ENCODE measurements at regions not wholly inside any gene's neighbourhood (a gene's known extent, or its start where the extent isn't known, plus 50 kb on each side); places are given as distances from the start of the nearest gene placed in this dataset.

DNA sequence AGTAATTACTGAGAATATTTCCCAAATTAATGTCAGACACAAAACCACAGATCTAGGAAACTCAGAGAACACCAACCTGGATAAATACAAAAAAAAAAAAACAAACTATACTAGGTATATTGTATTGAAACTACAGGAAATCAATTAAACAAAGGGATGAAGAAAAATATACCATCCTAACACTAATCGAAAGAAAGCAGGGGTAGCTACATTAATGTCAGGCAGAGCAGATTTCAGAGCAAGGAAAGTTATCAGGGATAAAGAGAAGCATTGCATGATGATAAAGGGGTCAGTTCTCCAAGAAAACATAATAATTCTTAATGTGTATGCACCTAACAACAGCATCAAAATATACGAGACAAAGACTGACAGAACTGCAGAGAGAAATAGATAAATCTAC lies 89.9 kb downstream of the TOMM20 start:
- Histone ChIP-seq H3K27me3 (ENCODE audit: control insufficient read depth, extremely low read depth, insufficient read depth, low read length) (no peaks in the 10 kb centered on the region), H3K9me1 (ENCODE audit: control insufficient read depth, extremely low read depth, insufficient read depth, low read length) (no peaks in the 10 kb centered on the region), H3K9me3 (ENCODE audit: control insufficient read depth, low read depth, low read length) (no peaks in the 10 kb centered on the region), H3K36me3 (ENCODE audit: control insufficient read depth in 2 of 2, extremely low read depth in 1 of 2, insufficient read depth in 2 of 2, low read length in 2 of 2) (no peaks in the 10 kb centered on the region), H4K20me1 (ENCODE audit: control insufficient read depth, extremely low read depth, insufficient read depth, low read length) (no peaks in the 10 kb centered on the region), H3K4me3 (ENCODE audit: control insufficient read depth in 2 of 3, extremely low read depth in 1 of 3, insufficient read depth in 2 of 3, low read depth in 1 of 3, low read length in 3 of 3) (no peak overlapping the region), H3K4me1 (ENCODE audit: control insufficient read depth, extremely low read depth, insufficient read depth, low read length) (no peaks in the 10 kb centered on the region), H2AFZ (ENCODE audit: control insufficient read depth, low read length) (no peak overlapping the region), H3K27ac (ENCODE audit: control insufficient read depth, insufficient read depth, low read length) (no peak overlapping the region), H3K4me2 (ENCODE audit: control insufficient read depth, extremely low read depth, insufficient read depth, low read depth, low read length) (no peak overlapping the region), H3K9ac (ENCODE audit: control insufficient read depth, extremely low read depth, insufficient read depth, low read length) (no peak overlapping the region), H3K79me2 (ENCODE audit: control insufficient read depth, insufficient read depth, low read length) (no peaks in the 10 kb centered on the region)
- no peak for FAIRE-seq
- dilution Hi-C loops (cut with MboI; ENCODE audit: extremely low pct_ligation_motif_present, low sequenced_read_pairs) = no loop called here
- TF ChIP-seq, protein P1, sequence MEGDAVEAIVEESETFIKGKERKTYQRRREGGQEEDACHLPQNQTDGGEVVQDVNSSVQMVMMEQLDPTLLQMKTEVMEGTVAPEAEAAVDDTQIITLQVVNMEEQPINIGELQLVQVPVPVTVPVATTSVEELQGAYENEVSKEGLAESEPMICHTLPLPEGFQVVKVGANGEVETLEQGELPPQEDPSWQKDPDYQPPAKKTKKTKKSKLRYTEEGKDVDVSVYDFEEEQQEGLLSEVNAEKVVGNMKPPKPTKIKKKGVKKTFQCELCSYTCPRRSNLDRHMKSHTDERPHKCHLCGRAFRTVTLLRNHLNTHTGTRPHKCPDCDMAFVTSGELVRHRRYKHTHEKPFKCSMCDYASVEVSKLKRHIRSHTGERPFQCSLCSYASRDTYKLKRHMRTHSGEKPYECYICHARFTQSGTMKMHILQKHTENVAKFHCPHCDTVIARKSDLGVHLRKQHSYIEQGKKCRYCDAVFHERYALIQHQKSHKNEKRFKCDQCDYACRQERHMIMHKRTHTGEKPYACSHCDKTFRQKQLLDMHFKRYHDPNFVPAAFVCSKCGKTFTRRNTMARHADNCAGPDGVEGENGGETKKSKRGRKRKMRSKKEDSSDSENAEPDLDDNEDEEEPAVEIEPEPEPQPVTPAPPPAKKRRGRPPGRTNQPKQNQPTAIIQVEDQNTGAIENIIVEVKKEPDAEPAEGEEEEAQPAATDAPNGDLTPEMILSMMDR (optimal IDR thresholded peaks at IDR 0.05 in 1 of 3, IDR thresholded peaks at IDR 0.05 in 1 of 3, conservative IDR thresholded peaks at IDR 0.05 in 1 of 3; ENCODE audit: extremely low read depth in 1 of 3, insufficient read depth in 2 of 3, low read length in 3 of 3) = no peak
- TF ChIP-seq EZH2 (IDR thresholded peaks at IDR 0.05; ENCODE audit: low read length) = no peak
- no peak for DNase-seq (ENCODE audit: low read depth, low spot score)

DNA sequence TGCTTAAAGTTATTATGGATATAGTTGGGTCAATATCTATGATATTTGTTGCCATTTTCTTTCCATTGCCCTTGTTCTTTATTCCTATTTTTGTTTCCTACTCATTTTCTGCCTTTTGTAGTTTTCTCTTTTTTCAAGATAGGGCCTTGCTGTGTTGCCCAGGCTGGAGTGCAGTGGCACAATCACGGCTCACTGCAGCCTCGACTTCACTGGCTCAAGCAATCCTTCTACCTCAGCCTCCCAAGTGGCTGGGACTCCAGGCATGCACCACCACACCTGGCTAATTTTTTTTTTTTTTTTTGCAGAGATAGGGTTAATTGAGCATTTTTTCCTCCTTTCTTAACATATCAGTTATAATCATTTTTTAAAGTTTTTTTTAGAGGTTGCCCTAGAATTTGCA lies 92.7 kb downstream of the TOMM20 start:
- Histone ChIP-seq H3K27me3 (ENCODE audit: control insufficient read depth, extremely low read depth, insufficient read depth, low read length) (no peaks in the 10 kb centered on the region), H4K20me1 (ENCODE audit: control insufficient read depth, extremely low read depth, insufficient read depth, low read length) (no peaks in the 10 kb centered on the region), H3K9me3 (ENCODE audit: control insufficient read depth, low read depth, low read length) (no peaks in the 10 kb centered on the region), H3K79me2 (ENCODE audit: control insufficient read depth, insufficient read depth, low read length) (no peaks in the 10 kb centered on the region), H3K4me2 (ENCODE audit: control insufficient read depth, extremely low read depth, insufficient read depth, low read depth, low read length) (no peak overlapping the region), H3K27ac (ENCODE audit: control insufficient read depth, insufficient read depth, low read length) (no peak overlapping the region), H3K9ac (ENCODE audit: control insufficient read depth, extremely low read depth, insufficient read depth, low read length) (no peak overlapping the region), H2AFZ (ENCODE audit: control insufficient read depth, low read length) (no peak overlapping the region), H3K36me3 (ENCODE audit: control insufficient read depth in 2 of 2, extremely low read depth in 1 of 2, insufficient read depth in 2 of 2, low read length in 2 of 2) (no peaks in the 10 kb centered on the region), H3K4me3 (ENCODE audit: control insufficient read depth in 2 of 3, extremely low read depth in 1 of 3, insufficient read depth in 2 of 3, low read depth in 1 of 3, low read length in 3 of 3) (no peak overlapping the region), H3K9me1 (ENCODE audit: control insufficient read depth, extremely low read depth, insufficient read depth, low read length) (no peaks in the 10 kb centered on the region), H3K4me1 (ENCODE audit: control insufficient read depth, extremely low read depth, insufficient read depth, low read length) (no peaks in the 10 kb centered on the region)
- dilution Hi-C loops (cut with MboI; ENCODE audit: extremely low pct_ligation_motif_present, low sequenced_read_pairs) = no loop called here
- DNase-seq (ENCODE audit: low read depth, low spot score) (no peak), FAIRE-seq (no peak)
- no peak for TF ChIP-seq EZH2 (IDR thresholded peaks at IDR 0.05; ENCODE audit: low read length)
- TF ChIP-seq, protein P1 (optimal IDR thresholded peaks at IDR 0.05 in 1 of 3, IDR thresholded peaks at IDR 0.05 in 1 of 3, conservative IDR thresholded peaks at IDR 0.05 in 1 of 3; ENCODE audit: extremely low read depth in 1 of 3, insufficient read depth in 2 of 3, low read length in 3 of 3) = no peak
